IMR-90 (cell line): ENCODE measurements at regions not wholly inside any gene's neighbourhood (a gene's known extent, or its start where the extent isn't known, plus 50 kb on each side); places are given as distances from the start of the nearest gene placed in this dataset.

Experiments
- ATAC-seq: fragments of 200-7000 bp; cut with Tn5 transposase; 2 replicates; pipeline ENCODE4 v1.9.1; 2020; ENCODE audit warnings: low read depth, mild to moderate bottlenecking, moderate library complexity
- BruUV-seq: library from RNA; stranded (reverse); fragments of 400-500 nt; replicated peaks from 2 replicates; lab custom pipeline; 2021; lab: Mats Ljungman, UMichigan
- CTCF ChIA-PET: fragments of 300-600 bp; formaldehyde crosslinking; extraction: SDS; loops from one replicate; lab custom pipeline; 2021; ENCODE audit warnings: antibody characterized with exemption; lab: Yijun Ruan, JAX
- POLR2A ChIA-PET: fragments of 300-600 bp; sonication (Branson Sonifier 250); formaldehyde crosslinking; loops from one replicate; lab custom pipeline; 2022; ENCODE audit warnings: antibody characterized with exemption; ENCODE audit not compliant: unreplicated experiment; lab: Charles Lee
- DNase-seq: peaks from one replicate; pipeline ENCODE4 v3.0.0; 2013
- H2AFZ ChIP-seq: replicated peaks from 2 replicates; pipeline ENCODE3; 2013; ENCODE audit warnings: low read length, mild to moderate bottlenecking; ENCODE audit not compliant: poor library complexity
- H2AK5ac ChIP-seq: 2 replicates; pipeline ENCODE4 v1.6.1; 2013; ENCODE audit warnings: low read depth, low read length, inconsistent platforms
- H2AK9ac ChIP-seq: replicated peaks from 2 replicates; pipeline ENCODE3; 2013; ENCODE audit warnings: mild to moderate bottlenecking, low read depth, low read length, moderate library complexity; ENCODE audit not compliant: poor library complexity
- H2BK120ac ChIP-seq: 2 replicates; pipeline ENCODE4 v1.6.1; 2013; ENCODE audit warnings: low read depth, low read length, inconsistent platforms
- H2BK15ac ChIP-seq: 3 replicates; pipeline ENCODE4 v1.6.1; 2013; ENCODE audit warnings: low read depth, low read length, inconsistent platforms
- H2BK20ac ChIP-seq: 2 replicates; pipeline ENCODE4 v1.6.1; 2013; ENCODE audit warnings: low read depth, mild to moderate bottlenecking, inconsistent platforms, low read length, moderate library complexity
- H2BK5ac ChIP-seq: 2 replicates; pipeline ENCODE4 v1.6.1; 2013; ENCODE audit warnings: mild to moderate bottlenecking, low read depth, low read length, inconsistent platforms; ENCODE audit not compliant: poor library complexity, severe bottlenecking
- H3K14ac ChIP-seq: replicated peaks from 2 replicates; pipeline ENCODE4 v1.6.1; 2013; ENCODE audit warnings: low read depth, low read length, inconsistent platforms
- H3K18ac ChIP-seq: 2 replicates; pipeline ENCODE4 v1.6.1; 2013; ENCODE audit warnings: low read depth, low read length, control low read depth
- H3K23ac ChIP-seq: 2 replicates; pipeline ENCODE4 v1.6.1; 2013; ENCODE audit warnings: low read depth, low read length, inconsistent platforms
- H3K27ac ChIP-seq: 2 replicates; pipeline ENCODE4 v1.5.1; 2013; ENCODE audit warnings: mild to moderate bottlenecking, control low read depth, low read length; ENCODE audit not compliant: insufficient read depth
- H3K27me3 ChIP-seq: 2 replicates; pipeline ENCODE4 v1.6.1; 2013; ENCODE audit warnings: low read length; ENCODE audit not compliant: control insufficient read depth, insufficient read depth
- H3K36me3 ChIP-seq: 2 replicates; pipeline ENCODE4 v1.6.1; 2013; ENCODE audit warnings: low read length, mixed read lengths; ENCODE audit not compliant: control insufficient read depth, insufficient read depth
- H3K4ac ChIP-seq: 2 replicates; pipeline ENCODE4 v1.6.1; 2013; ENCODE audit warnings: low read depth, low read length, inconsistent platforms
- H3K4me1 ChIP-seq: 2 replicates; pipeline ENCODE4 v1.6.1; 2013; ENCODE audit warnings: low read length, mixed read lengths; ENCODE audit not compliant: control insufficient read depth, insufficient read depth
- H3K4me2 ChIP-seq: 2 replicates; pipeline ENCODE4 v1.6.1; 2013; ENCODE audit warnings: low read depth, mild to moderate bottlenecking, control low read depth, low read length, moderate library complexity
- H3K4me3 ChIP-seq: 2 replicates; pipeline ENCODE4 v1.5.1; 2013; ENCODE audit warnings: low read depth, mild to moderate bottlenecking, control low read depth, low read length, moderate library complexity; ENCODE audit not compliant: insufficient read depth
- H3K56ac ChIP-seq: 2 replicates; pipeline ENCODE4 v1.6.1; 2013; ENCODE audit warnings: low read length, inconsistent platforms; ENCODE audit not compliant: insufficient read depth; ENCODE audit errors: extremely low read depth
- H3K79me1 ChIP-seq, 2 experiments: 2 replicates each; pipeline ENCODE4 v1.6.1; 2013; ENCODE audit warnings: low read length in 2 of 2, inconsistent platforms in 1 of 2, low read depth in 1 of 2
- H3K9ac ChIP-seq: 2 replicates; pipeline ENCODE4 v1.6.1; 2013; ENCODE audit warnings: low read depth, low read length, control low read depth
- H3K9me1 ChIP-seq: 2 replicates; pipeline ENCODE4 v1.6.1; 2013; ENCODE audit warnings: low read length, inconsistent platforms; ENCODE audit not compliant: insufficient read depth
- H3K9me3 ChIP-seq: 2 replicates; pipeline ENCODE4 v1.6.1; 2013; ENCODE audit warnings: low read length; ENCODE audit not compliant: control insufficient read depth, insufficient read depth
- H4K20me1 ChIP-seq: 2 replicates; pipeline ENCODE4 v1.6.1; 2013; ENCODE audit warnings: low read length, inconsistent platforms; ENCODE audit not compliant: insufficient read depth
- H4K5ac ChIP-seq: 2 replicates; pipeline ENCODE4 v1.6.1; 2013; ENCODE audit warnings: mild to moderate bottlenecking, low read depth, low read length, control low read depth
- H4K8ac ChIP-seq, 2 experiments: 2 replicates each; pipeline ENCODE4 v1.6.1; 2013; ENCODE audit warnings: low read depth in 2 of 2, low read length in 2 of 2, control low read depth in 1 of 2, inconsistent platforms in 1 of 2
- H4K91ac ChIP-seq: 2 replicates; pipeline ENCODE4 v1.6.1; 2013; ENCODE audit warnings: low read depth, low read length, inconsistent platforms; ENCODE audit not compliant: insufficient read depth
- WGBS, 2 experiments: methylation state at CpG; one replicate each; pipeline versions ENCODE4 v1.1.5 to v1.1.7; 2013; ENCODE audit warnings: missing lambda C conversion rate in 2 of 2; ENCODE audit not compliant: insufficient read length in 1 of 2; ENCODE audit errors: extremely low coverage in 2 of 2; 5-methylcytosine and 5-hydroxymethylcytosine counted together
- dilution Hi-C: fragments of 300-500 bp; cut with HindIII; formaldehyde crosslinking; loops from one replicate; pipeline ENCODE4 v1.14.3; 2018; ENCODE audit warnings: low sequenced_read_pairs; ENCODE audit not compliant: unreplicated experiment
- in situ Hi-C: fragments of 300-500 bp; cut with MboI; formaldehyde crosslinking; loops from 3 replicates; pipeline ENCODE4 v1.14.3; 2019; ENCODE audit warnings: low sequenced_read_pairs, inconsistent platforms, mixed read lengths
- intact Hi-C: fragments of 100-400 bp; cut with micrococcal nuclease; formaldehyde crosslinking; loops from 2 replicates; pipeline ENCODE4 v1.10.0; 2022
- TF ChIP-seq, protein P1 (sequence below): conservative IDR thresholded peaks from 2 replicates; pipeline ENCODE4 v1.5.1; 2012; ENCODE audit warnings: mild to moderate bottlenecking, low read depth, low read length, improper control_type of control experiment

DNA sequence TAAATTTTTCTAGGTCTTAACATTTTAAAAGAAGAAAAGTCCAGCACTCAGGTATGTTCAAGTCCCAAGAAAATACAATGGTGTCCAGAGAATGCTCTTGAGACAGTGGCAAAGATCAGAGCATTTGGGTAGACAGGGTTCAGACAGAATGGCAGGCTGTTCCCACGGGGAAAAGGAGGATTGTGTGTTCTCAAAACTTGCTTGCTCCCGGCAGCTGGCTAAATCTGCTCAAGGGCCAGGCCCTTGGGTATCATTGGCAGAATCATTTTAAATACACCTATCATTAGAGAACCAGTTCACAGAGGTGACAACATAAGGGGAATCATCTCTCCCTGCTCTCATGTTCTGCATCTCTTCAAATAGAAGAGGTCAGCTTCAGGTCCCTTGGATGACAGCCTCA lies 456.3 kb downstream of the DTHD1 start:
- no peak overlapping the region for H3K4me2 ChIP-seq
- peaks cover 7% of the 10 kb centered on the region; the same call in 1 of the 2 replicates for H3K9me3 ChIP-seq
- H2AK9ac ChIP-seq, result no peak overlapping the region
- no peaks in the 10 kb centered on the region for H3K9me1 ChIP-seq
- H2BK15ac ChIP-seq, result no peak overlapping the region
- H3K4ac ChIP-seq, result no peak overlapping the region
- ATAC-seq (no peak), DNase-seq (no peak)
- no peaks in the 10 kb centered on the region for H3K79me1 ChIP-seq
- no peak overlapping the region for H3K56ac ChIP-seq
- POLR2A ChIA-PET, result no interaction called here
- no peaks in the 10 kb centered on the region for H4K20me1 ChIP-seq
- H3K27me3 ChIP-seq, result no peaks in the 10 kb centered on the region
- TF ChIP-seq, protein P1, sequence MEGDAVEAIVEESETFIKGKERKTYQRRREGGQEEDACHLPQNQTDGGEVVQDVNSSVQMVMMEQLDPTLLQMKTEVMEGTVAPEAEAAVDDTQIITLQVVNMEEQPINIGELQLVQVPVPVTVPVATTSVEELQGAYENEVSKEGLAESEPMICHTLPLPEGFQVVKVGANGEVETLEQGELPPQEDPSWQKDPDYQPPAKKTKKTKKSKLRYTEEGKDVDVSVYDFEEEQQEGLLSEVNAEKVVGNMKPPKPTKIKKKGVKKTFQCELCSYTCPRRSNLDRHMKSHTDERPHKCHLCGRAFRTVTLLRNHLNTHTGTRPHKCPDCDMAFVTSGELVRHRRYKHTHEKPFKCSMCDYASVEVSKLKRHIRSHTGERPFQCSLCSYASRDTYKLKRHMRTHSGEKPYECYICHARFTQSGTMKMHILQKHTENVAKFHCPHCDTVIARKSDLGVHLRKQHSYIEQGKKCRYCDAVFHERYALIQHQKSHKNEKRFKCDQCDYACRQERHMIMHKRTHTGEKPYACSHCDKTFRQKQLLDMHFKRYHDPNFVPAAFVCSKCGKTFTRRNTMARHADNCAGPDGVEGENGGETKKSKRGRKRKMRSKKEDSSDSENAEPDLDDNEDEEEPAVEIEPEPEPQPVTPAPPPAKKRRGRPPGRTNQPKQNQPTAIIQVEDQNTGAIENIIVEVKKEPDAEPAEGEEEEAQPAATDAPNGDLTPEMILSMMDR, result no peak
- H3K36me3 ChIP-seq, result no peaks in the 10 kb centered on the region
- no peak overlapping the region for H2AK5ac ChIP-seq
- in situ Hi-C loops, result no loop called here
- H2BK120ac ChIP-seq, result no peak overlapping the region
- H3K4me1 ChIP-seq, result no peaks in the 10 kb centered on the region
- H4K5ac ChIP-seq, result no peak overlapping the region
- dilution Hi-C loops, result no loop called here
- WGBS, 2 experiments, result no CpG with 5 or more reads among the region's 2 CpGs
- H2BK5ac ChIP-seq, result no peak overlapping the region
- no peak overlapping the region for H4K8ac ChIP-seq
- no peak overlapping the region for H3K27ac ChIP-seq
- no peak overlapping the region for H3K18ac ChIP-seq
- H3K4me3 ChIP-seq, result no peak overlapping the region
- no peak overlapping the region for H4K91ac ChIP-seq
- H3K23ac ChIP-seq, result no peak overlapping the region
- no peak overlapping the region for H3K14ac ChIP-seq
- H3K9ac ChIP-seq, result no peak overlapping the region
- no TSS peak for BruUV-seq
- no peak overlapping the region for H2AFZ ChIP-seq
- H2BK20ac ChIP-seq, result no peak overlapping the region
- intact Hi-C loops, result no loop called here
- CTCF ChIA-PET, result no interaction called here
